Panc1 (cell line): ENCODE measurements at regions not wholly inside any gene's neighbourhood (a gene's known extent, or its start where the extent isn't known, plus 50 kb on each side); places are given as distances from the start of the nearest gene placed in this dataset.

Source experiments
- ATAC-seq: fragments of 200-7000 bp; cut with Tn5 transposase; 2 replicates; pipeline ENCODE4 v1.9.1; 2020; ENCODE audit warnings: mild to moderate bottlenecking, moderate library complexity
- BruUV-seq: library from RNA; stranded (reverse); fragments of 400-500 nt; replicated peaks from 2 replicates; lab custom pipeline; 2021; lab: Mats Ljungman, UMichigan
- CTCF ChIA-PET: fragments of 300-600 bp; sonication (Branson Sonifier 250); formaldehyde crosslinking; loops from one replicate; lab custom pipeline; 2022; ENCODE audit warnings: antibody characterized with exemption; lab: Charles Lee
- POLR2A ChIA-PET: fragments of 300-600 bp; sonication (Branson Sonifier 250); formaldehyde crosslinking; loops from one replicate; lab custom pipeline; 2022; ENCODE audit warnings: antibody characterized with exemption; lab: Charles Lee
- DNase-seq: peaks from one replicate; pipeline ENCODE4 v3.0.0-alpha.2; 2010; ENCODE audit warnings: low read depth, low spot score
- H3K27ac ChIP-seq: 2 replicates; pipeline ENCODE4 v1.5.1; 2011; ENCODE audit warnings: mild to moderate bottlenecking, low read length, inconsistent platforms
- H3K27me3 ChIP-seq: fragments of 200-500 bp; sonication (Bioruptor generic); 2 replicates; pipeline ENCODE4 v1.6.0; 2014; ENCODE audit warnings: low read length, inconsistent platforms; ENCODE audit not compliant: control insufficient read depth, insufficient read depth
- H3K36me3 ChIP-seq: fragments of 200-500 bp; sonication (Bioruptor generic); 2 replicates; pipeline ENCODE4 v1.5.1; 2014; ENCODE audit warnings: inconsistent platforms, mild to moderate bottlenecking, low read length, moderate library complexity; ENCODE audit not compliant: control insufficient read depth, insufficient read depth
- H3K4me1 ChIP-seq: 2 replicates; pipeline ENCODE4 v1.5.1; 2011; ENCODE audit warnings: inconsistent platforms, mild to moderate bottlenecking, low read length, moderate library complexity; ENCODE audit not compliant: control insufficient read depth, insufficient read depth
- H3K4me3 ChIP-seq, 2 experiments: 2 replicates each; pipeline ENCODE4 v1.5.1; 2011 to 2012; ENCODE audit warnings: low read depth in 2 of 2, low read length in 2 of 2, mild to moderate bottlenecking in 2 of 2, inconsistent platforms in 1 of 2, moderate library complexity in 1 of 2
- H3K9me3 ChIP-seq: fragments of 200-500 bp; sonication (Bioruptor generic); 2 replicates; pipeline ENCODE4 v1.5.1; 2014; ENCODE audit warnings: low read depth, mild to moderate bottlenecking, inconsistent platforms, low read length, moderate library complexity; ENCODE audit not compliant: control insufficient read depth, insufficient read depth
- CTCF ChIP-seq: fragments of 450-650 bp; IDR thresholded peaks from 2 replicates; pipeline ENCODE4 v1.5.1; 2017; ENCODE audit warnings: mild to moderate bottlenecking
- POLR2AphosphoS5 ChIP-seq: IDR thresholded peaks from 2 replicates; pipeline ENCODE4 v1.6.1; 2012; ENCODE audit warnings: mild to moderate bottlenecking, low read depth, low read length, moderate library complexity
- REST ChIP-seq, 2 experiments: IDR thresholded peaks; 2 replicates each; pipeline ENCODE4 v1.6.1; 2011 to 2012; ENCODE audit warnings: low read depth in 2 of 2, control low read depth in 1 of 2, low read length in 1 of 2, mild to moderate bottlenecking in 1 of 2, moderate library complexity in 1 of 2; ENCODE audit not compliant: insufficient read depth in 1 of 2
- SIN3A ChIP-seq: IDR thresholded peaks from 2 replicates; pipeline ENCODE4 v1.6.1; 2012; ENCODE audit warnings: low read depth, mild to moderate bottlenecking, low read length, moderate library complexity, borderline replicate concordance; ENCODE audit not compliant: insufficient read depth
- TCF7L2 ChIP-seq: IDR thresholded peaks from 2 replicates; pipeline ENCODE4 v1.6.1; 2011; ENCODE audit warnings: mild to moderate bottlenecking, low read depth, low read length, inconsistent platforms
- in situ Hi-C: cut with HindIII; loops from 2 replicates; pipeline ENCODE4 v1.10.0; 2016; ENCODE audit warnings: low sequenced_read_pairs, low pct_unique_long_range_greater_than_20kb
- intact Hi-C: fragments of 100-400 bp; cut with micrococcal nuclease; formaldehyde crosslinking; loops from one replicate; pipeline ENCODE4 v1.10.0; 2022; ENCODE audit not compliant: unreplicated experiment

GRCh38 chr5:103909391-103909790, 346.8 kb upstream of the NUDT12 start:
- TF ChIP-seq POLR2AphosphoS5 (no peak), SIN3A (no peak), CTCF (no peak), REST (IDR thresholded peaks at IDR 0.05; ENCODE audit: insufficient read depth in 1 of 2, low read depth in 2 of 2, low read length in 1 of 2) (no peak), TCF7L2 (no peak)
- ATAC-seq, result no peak
- in situ Hi-C loops, result no loop called here

GRCh38 chr5:103908336-103909080, 345.9 kb upstream of the NUDT12 start:
- Histone ChIP-seq H3K36me3 (no peaks in the 10 kb centered on the region), H3K27me3 (no peaks in the 10 kb centered on the region), H3K27ac (no peak overlapping the region), H3K4me1 (no peaks in the 10 kb centered on the region), H3K4me3 (no peak overlapping the region), H3K9me3 (no peaks in the 10 kb centered on the region)
- ATAC-seq (no peak), DNase-seq (no peak)
- no TSS peak for BruUV-seq
- intact Hi-C loops (no loop called here), in situ Hi-C loops (no loop called here)
- POLR2A ChIA-PET, result no interaction called here
- CTCF ChIA-PET, result no interaction called here
- TF ChIP-seq CTCF (no peak), REST (IDR thresholded peaks at IDR 0.05; ENCODE audit: insufficient read depth in 1 of 2, low read depth in 2 of 2, low read length in 1 of 2) (no peak), SIN3A (no peak), POLR2AphosphoS5 (no peak), TCF7L2 (no peak)

More at GRCh38 chr5:103909391-103909790, 346.8 kb upstream of the NUDT12 start:
- POLR2A ChIA-PET, result no interaction called here
- no peak overlapping the region for H3K27ac ChIP-seq
- H3K9me3 ChIP-seq, result no peaks in the 10 kb centered on the region
- no peaks in the 10 kb centered on the region for H3K36me3 ChIP-seq
- H3K4me3 ChIP-seq, result no peak overlapping the region
- BruUV-seq, result no TSS peak
- H3K4me1 ChIP-seq, result no peaks in the 10 kb centered on the region
- CTCF ChIA-PET, result no interaction called here
- no peaks in the 10 kb centered on the region for H3K27me3 ChIP-seq
- no peak for DNase-seq
- intact Hi-C loops, result no loop called here
